Gastrocnemius medialis (tissue), 4 donors: ENCODE measurements at regions not wholly inside any gene's neighbourhood (a gene's known extent, or its start where the extent isn't known, plus 50 kb on each side); places are given as distances from the start of the nearest gene placed in this dataset.

Experiments
- ATAC-seq, 2 donors: fragments of 150-250 bp; one replicate each; pipeline ENCODE4 v1.9.1; 2016
- DNase-seq, 2 donors: peaks; one replicate each; pipeline ENCODE4 v3.0.0-alpha.2; 2019
- H3K27ac ChIP-seq, 4 donors: fragments of 200-600 bp; sonication (generic); 1 replicate in 1 of 4; 2 replicates in 3 of 4; pipeline ENCODE4 v1.5.1; 2016 to 2018; ENCODE audit warnings: mild to moderate bottlenecking in 2 of 4, moderate library complexity in 1 of 4
- H3K27me3 ChIP-seq, 3 donors: fragments of 200-600 bp; sonication (generic) in 2 of 3; 1 replicate in 1 of 3; 2 replicates in 2 of 3; pipeline versions ENCODE4 v1.5.1 to v1.6.0; 2016 to 2019; ENCODE audit warnings: mild to moderate bottlenecking in 1 of 3, moderate library complexity in 1 of 3
- H3K36me3 ChIP-seq, 2 donors: fragments of 200-600 bp; sonication (generic) in 1 of 2; one replicate each; pipeline ENCODE4 v1.5.1; 2017 to 2018
- H3K4me1 ChIP-seq, 2 donors: fragments of 200-600 bp; sonication (generic) in 1 of 2; one replicate each; pipeline ENCODE4 v1.5.1; 2016 to 2017; ENCODE audit warnings: mild to moderate bottlenecking in 2 of 2
- H3K4me3 ChIP-seq, 4 donors: fragments of 200-600 bp; sonication (generic) in 3 of 4; 1 replicate in 1 of 4; 2 replicates in 3 of 4; pipeline ENCODE4 v1.5.1; 2016 to 2019; ENCODE audit warnings: mild to moderate bottlenecking in 2 of 4
- H3K9me3 ChIP-seq, 3 donors: fragments of 200-600 bp; sonication (generic) in 2 of 3; 1 replicate in 1 of 3; 2 replicates in 2 of 3; pipeline ENCODE4 v1.5.1; 2016 to 2019
- POLR2A ChIP-seq, 2 donors: fragments of 450-650 bp; IDR thresholded peaks; one replicate each; pipeline ENCODE4 v1.6.1; 2017; ENCODE audit warnings: antibody characterized with exemption in 2 of 2, mild to moderate bottlenecking in 2 of 2, moderate library complexity in 2 of 2
- in situ Hi-C, 4 donors: fragments of 200-750 bp; cut with MboI; loops; one replicate each; pipeline versions ENCODE4 v1.15.0 to v1.8.0; 2017; ENCODE audit warnings: low sequenced_read_pairs in 4 of 4
- intact Hi-C: fragments of 100-400 bp; cut with DNase I; formaldehyde crosslinking; loops from one replicate; pipeline ENCODE4 v1.15.1; 2023; ENCODE audit warnings: low total_unique reads
- TF ChIP-seq, protein P1 (sequence below), 5 experiments: fragments of 450-650 bp in 3 of 5; fragments of 200-600 bp in 2 of 5; sonication (generic) in 2 of 5; IDR thresholded peaks in 4 of 5; conservative IDR thresholded peaks in 1 of 5; 1 replicate in 4 of 5; 2 replicates in 1 of 5; pipeline ENCODE4 v1.5.1; 2016 to 2019; ENCODE audit warnings: antibody characterized with exemption in 5 of 5, mild to moderate bottlenecking in 3 of 5, moderate library complexity in 3 of 5

DNA sequence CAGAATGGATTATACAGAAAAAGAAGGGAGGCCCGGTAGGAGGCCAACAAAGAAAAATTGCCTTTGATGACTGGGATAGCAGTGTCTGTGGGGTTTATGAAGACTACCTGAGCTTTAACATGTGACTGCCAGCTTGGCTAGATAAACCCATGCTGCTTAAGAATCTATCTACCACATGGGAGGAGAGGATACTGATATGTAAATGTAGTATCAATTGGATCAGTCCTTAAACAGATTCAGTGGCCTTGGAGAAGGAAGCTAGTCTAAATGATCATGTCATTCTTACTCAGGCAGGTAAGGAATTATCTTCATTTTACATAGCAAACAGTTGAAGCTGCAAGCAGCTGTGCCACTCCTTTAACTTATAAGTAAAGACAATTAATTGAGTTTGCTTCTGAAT is 50.0 kb upstream of the SYNPR start:
- DNase-seq (no peak), ATAC-seq (no peak)
- in situ Hi-C loops (loop anchor here in 1 of 4 donors (25.0 kb wide), 1 partner anchor 616 kb away; no protein-coding TSS in a partner anchor), intact Hi-C loops (loop anchor here (5.0 kb wide), 1 partner anchor 606 kb away; no protein-coding TSS in a partner anchor)
- Histone ChIP-seq H3K36me3 (no peaks in the 10 kb centered on the region), H3K27me3 (no peaks in the 10 kb centered on the region), H3K4me1 (no peaks in the 10 kb centered on the region), H3K9me3 (no peaks in the 10 kb centered on the region), H3K4me3 (no peak overlapping the region), H3K27ac (no peak overlapping the region)
- TF ChIP-seq POLR2A (IDR thresholded peaks at IDR 0.05), result no peak
- TF ChIP-seq, protein P1, sequence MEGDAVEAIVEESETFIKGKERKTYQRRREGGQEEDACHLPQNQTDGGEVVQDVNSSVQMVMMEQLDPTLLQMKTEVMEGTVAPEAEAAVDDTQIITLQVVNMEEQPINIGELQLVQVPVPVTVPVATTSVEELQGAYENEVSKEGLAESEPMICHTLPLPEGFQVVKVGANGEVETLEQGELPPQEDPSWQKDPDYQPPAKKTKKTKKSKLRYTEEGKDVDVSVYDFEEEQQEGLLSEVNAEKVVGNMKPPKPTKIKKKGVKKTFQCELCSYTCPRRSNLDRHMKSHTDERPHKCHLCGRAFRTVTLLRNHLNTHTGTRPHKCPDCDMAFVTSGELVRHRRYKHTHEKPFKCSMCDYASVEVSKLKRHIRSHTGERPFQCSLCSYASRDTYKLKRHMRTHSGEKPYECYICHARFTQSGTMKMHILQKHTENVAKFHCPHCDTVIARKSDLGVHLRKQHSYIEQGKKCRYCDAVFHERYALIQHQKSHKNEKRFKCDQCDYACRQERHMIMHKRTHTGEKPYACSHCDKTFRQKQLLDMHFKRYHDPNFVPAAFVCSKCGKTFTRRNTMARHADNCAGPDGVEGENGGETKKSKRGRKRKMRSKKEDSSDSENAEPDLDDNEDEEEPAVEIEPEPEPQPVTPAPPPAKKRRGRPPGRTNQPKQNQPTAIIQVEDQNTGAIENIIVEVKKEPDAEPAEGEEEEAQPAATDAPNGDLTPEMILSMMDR (IDR thresholded peaks at IDR 0.05 in 4 of 5, conservative IDR thresholded peaks at IDR 0.05 in 1 of 5), result no peak
